SW 1271 (cell line): ENCODE measurements at regions not wholly inside any gene's neighbourhood (a gene's known extent, or its start where the extent isn't known, plus 50 kb on each side); places are given as distances from the start of the nearest gene placed in this dataset.

Experiments
- DNase-seq, 2 experiments: peaks; one replicate each; lab custom pipeline; 2025; lab: John Stamatoyannopoulos, UW

DNA sequence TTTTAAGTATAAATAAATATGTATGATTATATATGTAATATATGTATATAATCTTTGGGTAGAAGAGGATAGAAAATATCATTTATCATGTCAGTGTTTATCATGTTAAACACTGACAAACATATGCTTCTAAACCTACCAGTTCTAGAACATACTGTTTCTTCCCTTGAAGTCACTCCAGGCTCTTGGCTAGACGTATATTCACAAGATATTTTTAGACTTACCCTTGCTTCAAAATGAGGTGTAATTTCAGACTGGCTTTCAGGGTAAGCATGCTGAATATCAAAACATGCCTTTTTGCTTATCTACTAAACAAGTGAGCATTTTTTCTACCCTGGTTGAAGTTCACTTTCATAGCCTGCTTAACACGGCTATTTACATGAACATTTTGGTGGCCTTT lies 642.4 kb upstream of the PKDCC start:
- no peak for DNase-seq

DNA sequence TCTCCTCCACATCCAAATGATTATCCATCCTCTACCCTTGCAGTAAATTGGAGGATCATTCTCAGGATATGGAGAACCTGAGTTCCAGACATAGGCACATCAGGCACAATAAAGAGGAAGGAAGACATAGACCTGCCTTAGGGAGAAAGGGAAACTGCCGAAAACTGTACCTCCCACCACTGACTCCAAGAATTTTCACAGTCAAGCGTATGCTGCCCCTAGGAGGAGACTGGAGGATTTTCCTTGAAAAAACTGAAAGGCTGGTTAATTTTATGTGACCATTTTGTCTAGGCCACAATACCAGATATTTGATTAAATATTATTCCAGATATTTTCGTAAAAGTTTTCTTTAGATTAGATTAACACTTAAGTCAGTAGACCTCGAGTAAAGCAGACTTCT lies 638.5 kb upstream of the PKDCC start:
- no peak for DNase-seq

DNA sequence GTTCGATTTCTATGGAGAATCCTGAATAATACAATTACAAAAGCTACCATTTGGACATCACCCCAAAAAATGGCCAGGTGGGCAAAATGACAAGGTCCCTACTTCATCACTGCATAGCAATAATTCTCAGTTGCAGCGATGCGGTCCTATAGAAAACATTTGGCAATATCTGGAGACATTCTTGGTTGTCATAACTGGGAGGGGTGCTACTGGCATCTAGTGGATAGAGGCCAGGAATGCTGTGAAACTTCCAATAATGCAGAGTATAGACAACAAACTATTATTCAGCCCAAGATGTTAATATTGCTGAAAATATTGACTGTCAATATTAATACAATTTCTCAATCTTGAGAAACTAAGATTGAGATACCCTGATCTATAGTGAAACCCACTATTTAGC lies 637.8 kb upstream of the PKDCC start:
- no peak for DNase-seq

DNA sequence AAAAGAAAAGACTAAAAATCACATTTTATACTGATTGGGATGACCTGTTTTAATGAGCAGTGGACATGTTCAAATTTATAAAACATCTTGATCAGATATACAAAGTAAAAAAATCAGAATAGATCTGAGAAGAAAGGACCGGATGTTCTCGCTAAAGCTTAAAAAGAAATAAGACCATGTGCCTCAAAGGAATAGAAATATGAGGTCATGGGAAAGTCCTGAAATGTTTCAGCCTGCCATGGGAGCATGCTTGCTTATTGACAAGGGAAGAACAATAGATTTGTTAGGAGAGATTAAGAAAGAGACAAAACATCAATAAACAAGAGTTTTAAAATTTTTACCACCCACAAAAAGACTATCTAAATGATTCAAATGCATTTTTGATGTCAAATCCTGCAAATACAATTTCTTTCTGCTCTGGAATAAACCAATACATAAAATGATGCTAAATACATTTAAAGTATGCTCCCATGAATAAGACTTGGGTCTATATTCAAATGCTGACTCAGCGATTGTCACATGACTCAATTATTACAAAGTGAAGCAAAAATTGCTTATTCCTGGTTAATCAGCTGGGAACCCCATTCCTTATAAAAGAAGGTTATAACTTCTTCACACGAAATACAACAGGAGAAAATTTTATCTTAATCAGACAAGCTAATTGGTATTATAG lies 633.9 kb upstream of the PKDCC start:
- no peak for DNase-seq

DNA sequence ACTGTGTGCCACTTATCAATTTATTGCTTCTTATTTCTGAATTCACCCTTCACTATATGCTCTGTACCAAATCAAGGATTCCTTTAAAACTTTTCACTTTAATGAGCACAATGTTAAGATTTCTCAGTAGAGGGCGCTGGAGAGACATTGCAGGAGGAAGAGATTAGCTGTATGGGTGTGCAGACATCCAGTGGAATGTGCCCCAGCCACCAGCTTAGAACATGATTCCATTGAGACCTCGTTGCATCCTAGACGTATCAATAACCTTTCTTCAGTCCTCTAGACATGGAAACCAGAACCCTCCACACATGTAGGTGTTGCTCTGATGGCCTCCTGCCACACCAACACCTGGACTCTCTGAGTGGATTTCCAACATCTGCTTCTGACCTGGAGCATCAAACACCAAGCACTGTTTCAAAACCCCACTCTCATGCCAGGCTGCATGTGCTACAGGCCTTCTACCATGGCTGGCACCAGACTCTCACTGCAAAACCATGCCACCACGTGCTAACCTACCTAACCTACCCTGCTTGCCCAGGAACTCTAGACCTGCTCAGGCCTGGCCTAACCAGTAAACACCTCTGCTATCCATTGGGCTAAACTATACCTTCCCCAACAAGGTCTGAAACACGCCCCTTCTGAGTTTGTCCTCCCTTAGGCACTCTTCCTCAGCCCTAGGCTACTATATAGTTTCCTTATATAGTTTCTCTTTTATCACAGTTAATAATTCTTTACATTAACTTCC lies 633.2 kb upstream of the PKDCC start:
- DNase-seq: peak in 1 of 2 experiments; percentile 47

GRCh38 chr2:41417511-41417910 lies 630.3 kb upstream of the PKDCC start:
- DNase-seq: no peak

DNA sequence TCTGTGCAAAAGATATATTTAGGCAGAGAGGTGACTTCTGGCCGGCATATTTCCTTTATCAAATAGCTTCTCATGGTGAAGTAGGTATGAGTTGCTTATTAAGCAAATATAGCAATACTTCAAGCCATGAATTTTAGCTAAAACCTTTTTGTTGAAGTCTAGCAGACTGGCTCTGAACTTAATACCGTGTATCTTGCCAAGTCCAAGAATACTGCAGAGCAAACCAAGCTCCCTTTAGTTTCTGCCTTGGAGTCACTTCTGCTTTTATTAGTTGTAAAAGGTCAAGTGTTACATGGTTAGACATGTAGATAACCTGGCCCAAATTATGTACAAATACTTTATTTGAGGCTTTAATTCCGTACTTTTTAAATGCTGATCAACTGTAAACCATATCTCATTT lies 627.6 kb upstream of the PKDCC start:
- no peak for DNase-seq

DNA sequence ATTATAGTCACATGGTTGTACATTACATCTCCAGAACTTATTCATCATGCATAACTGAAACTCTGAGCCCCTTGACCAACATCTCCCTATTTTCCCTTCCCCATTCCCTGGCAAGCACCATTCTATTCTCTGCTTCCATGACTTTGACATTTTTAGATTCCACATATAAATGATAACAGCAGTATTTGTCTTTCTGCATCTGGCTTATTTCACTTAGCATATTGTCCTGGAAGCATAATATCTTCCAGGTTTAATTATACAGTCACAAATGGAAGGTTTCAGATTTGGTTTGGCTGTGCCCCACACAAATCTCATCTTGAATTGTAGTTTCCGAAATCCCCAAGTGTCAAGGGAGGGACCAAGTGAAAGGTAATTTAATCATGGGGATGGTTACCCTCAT lies 626.9 kb upstream of the PKDCC start:
- DNase-seq: no peak

DNA sequence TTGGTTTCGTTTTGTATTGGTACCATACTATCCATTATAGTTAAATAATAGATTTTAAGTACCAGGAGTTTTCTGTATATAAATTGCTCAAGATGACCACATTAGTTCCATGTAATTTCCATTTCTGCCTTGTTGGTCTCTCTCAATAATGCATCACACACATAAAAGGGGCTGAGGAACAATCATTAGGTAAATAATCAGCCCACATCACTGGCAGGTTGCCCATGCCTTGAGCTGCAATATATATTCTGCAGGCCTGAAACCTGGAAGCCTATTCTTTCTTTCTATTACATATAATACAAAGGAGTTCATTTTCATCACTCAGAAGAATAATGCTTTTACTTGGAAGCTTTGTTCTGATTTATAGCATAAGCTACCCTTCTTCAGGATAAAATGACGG lies 616.1 kb upstream of the PKDCC start:
- DNase-seq: no peak

DNA sequence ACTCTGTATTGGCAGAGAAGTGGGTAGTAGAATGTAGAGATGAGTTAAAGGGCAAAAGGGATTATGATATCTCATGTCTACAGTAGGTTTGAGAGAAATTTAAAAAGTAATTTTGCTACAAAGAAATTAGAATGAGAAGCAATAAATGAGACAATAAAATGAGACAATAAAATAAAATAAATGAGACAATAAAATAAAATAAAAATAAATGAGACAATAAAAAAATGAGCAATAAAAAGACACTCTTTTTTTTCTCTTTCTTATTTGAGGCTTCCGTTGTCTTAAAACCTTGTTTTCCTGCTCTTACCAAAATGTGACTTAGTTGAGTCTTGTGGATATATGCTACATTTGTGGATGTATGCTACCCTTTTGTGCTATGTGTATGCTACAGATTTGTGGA lies 615.4 kb upstream of the PKDCC start:
- DNase-seq: no peak

- DNase-seq: no peak
These were observed 612.8 kb upstream of the PKDCC start for GRCh38 chr2:41434991-41435390.

GRCh38 chr2:41441958-41442357 lies 605.9 kb upstream of the PKDCC start:
- DNase-seq: no peak

DNA sequence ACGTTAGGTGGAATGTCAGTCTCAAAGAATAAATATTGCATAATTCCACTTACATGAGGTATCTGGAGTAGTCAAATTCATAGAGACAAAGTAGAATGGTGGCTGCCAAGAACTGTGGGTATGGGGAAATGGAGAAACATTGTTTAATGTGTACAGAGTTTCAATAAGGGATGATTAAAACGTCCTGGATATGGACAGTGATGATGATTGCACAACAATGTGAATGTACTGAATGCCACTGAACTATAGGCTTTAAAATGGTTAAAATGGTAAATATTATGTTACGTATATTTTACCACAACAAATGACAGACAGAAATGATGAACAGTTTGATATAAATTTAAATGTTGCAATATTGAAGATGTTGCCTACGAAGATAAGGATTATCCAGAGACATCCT lies 602.0 kb upstream of the PKDCC start:
- DNase-seq: no peak

- no peak for DNase-seq
These were observed 601.6 kb upstream of the PKDCC start for GRCh38 chr2:41446266-41446665.

GRCh38 chr2:41448221-41448620 lies 599.6 kb upstream of the PKDCC start:
- DNase-seq: no peak

- DNase-seq: no peak
These were observed 590.8 kb upstream of the PKDCC start for GRCh38 chr2:41457026-41457425.

GRCh38 chr2:41460661-41461060 lies 587.2 kb upstream of the PKDCC start:
- DNase-seq: no peak

DNA sequence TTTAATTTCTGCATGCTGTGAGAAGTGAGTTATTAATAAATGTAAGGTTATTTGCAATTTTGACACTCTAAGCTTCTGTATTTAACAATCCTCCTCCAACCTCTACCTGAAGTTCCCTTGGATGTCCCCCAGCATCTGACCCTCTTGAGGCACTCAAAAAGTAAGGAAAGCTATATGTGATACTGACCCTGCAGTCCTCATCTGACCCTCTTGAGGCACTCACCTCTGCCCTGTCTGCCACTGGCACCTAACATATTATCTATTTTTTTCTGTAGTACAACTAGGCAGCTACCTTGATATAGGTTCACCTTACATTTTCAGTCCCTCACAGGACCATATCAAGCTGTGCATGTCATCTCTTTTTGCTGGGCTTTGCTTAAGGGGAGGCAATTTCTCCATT lies 583.4 kb upstream of the PKDCC start:
- DNase-seq: no peak

DNA sequence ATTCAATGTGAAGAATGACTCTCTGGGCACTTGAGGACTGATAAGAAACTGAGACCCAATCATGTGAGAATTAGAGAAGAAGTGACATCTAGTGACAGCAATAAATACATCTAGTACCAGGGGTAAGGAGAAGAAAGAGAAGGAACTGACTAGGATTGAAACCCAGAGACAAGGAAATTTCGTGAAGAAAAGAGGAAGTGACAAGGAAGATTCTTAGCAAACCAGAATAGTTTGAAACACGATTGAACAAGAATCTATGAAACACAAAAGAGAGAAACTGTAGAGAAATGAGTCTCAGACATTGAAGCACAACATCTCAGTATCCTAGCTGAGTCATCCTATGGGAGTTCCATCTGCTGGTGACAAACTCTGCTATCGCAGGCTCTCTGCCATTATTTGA lies 571.9 kb upstream of the PKDCC start:
- DNase-seq: no peak

- no peak for DNase-seq
These were observed 565.2 kb upstream of the PKDCC start for GRCh38 chr2:41482659-41483058.

DNA sequence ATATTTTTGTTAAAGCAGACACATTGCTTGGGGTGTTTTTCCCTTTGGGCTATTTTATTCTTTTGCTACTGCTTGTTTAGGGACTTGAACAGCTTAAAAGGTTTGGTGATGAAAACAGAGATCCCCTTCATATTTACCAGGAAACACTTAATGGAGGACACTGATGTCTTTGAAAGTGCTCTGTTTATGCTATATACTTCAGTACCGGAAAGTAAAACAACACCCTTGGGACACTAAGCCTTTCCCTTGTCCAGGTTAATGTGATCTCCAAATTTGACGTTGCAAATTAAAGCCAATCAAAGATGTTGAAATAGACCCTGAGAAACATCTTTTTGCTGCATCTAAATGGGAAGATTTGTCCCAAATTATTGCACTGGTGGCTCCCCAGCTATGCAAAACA lies 564.6 kb upstream of the PKDCC start:
- no peak for DNase-seq

GRCh38 chr2:41483982-41484857 lies 563.6 kb upstream of the PKDCC start:
- DNase-seq: no peak

DNA sequence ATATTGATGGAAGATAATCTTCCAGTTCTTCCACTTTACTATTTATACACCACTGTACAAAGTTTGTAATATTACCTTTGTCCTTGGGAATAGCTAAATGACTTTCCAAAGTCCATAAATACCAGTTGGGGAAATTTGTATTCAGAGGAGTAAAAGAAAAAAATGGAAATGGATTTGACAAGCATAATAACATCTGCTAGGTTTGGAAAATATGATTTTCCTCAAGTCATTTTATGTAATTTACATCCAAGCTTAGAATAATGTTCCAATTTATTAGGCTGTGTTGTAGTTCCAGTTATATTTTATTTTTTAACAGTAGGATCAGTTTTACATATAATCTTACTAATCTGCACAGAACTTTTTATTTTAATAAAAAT lies 563.0 kb upstream of the PKDCC start:
- no peak for DNase-seq
